GM12878 (cell line): ENCODE measurements at regions not wholly inside any gene's neighbourhood (a gene's known extent, or its start where the extent isn't known, plus 50 kb on each side); places are given as distances from the start of the nearest gene placed in this dataset.

Experiments used
- ATAC-seq: fragments of 200-7000 bp; cut with Tn5 transposase; 3 replicates; pipeline ENCODE4 v1.9.1; 2020; ENCODE audit warnings: mild to moderate bottlenecking, moderate library complexity
- BruUV-seq: library from RNA; stranded (reverse); fragments of 400-500 nt; replicated peaks from 2 replicates; lab custom pipeline; 2021; lab: Mats Ljungman, UMichigan
- CTCF ChIA-PET: fragments of 300-600 bp; sonication (Branson Sonifier 250); formaldehyde crosslinking; extraction: SDS; loops from one replicate; lab custom pipeline; 2021; ENCODE audit warnings: inconsistent platforms; lab: Yijun Ruan, JAX
- POLR2A ChIA-PET: fragments of 350-600 bp; formaldehyde crosslinking; extraction: SDS; loops from one replicate; lab custom pipeline; 2021; ENCODE audit warnings: inconsistent platforms; lab: Charles Lee
- RAD21 ChIA-PET: fragments of 300-600 bp; sonication (Branson Sonifier 250); formaldehyde crosslinking; loops from one replicate; lab custom pipeline; 2023; ENCODE audit warnings: antibody characterized with exemption; ENCODE audit not compliant: unreplicated experiment; lab: Charles Lee
- SMC1A ChIA-PET: fragments of 300-600 bp; sonication (Branson Sonifier 250); formaldehyde crosslinking; loops from one replicate; lab custom pipeline; 2023; ENCODE audit not compliant: unreplicated experiment, uncharacterized antibody; lab: Charles Lee
- DNase-seq: peaks from one replicate; pipeline ENCODE4 v3.0.0-alpha.2; 2011; ENCODE audit warnings: low read depth, low spot score
- FAIRE-seq: peaks from 3 replicates; lab custom pipeline; 2011; peaks lifted over from hg19 to GRCh38; lab: Jason Lieb, UNC
- H2AFZ ChIP-seq: 2 replicates; pipeline ENCODE4 v1.6.0; 2011; ENCODE audit warnings: low read depth, low read length, control low read depth; ENCODE audit not compliant: control insufficient read depth
- H3K27ac ChIP-seq: 2 replicates; pipeline ENCODE4 v1.5.1; 2011; ENCODE audit warnings: control low read depth; ENCODE audit not compliant: control insufficient read depth, insufficient read depth
- H3K27me3 ChIP-seq, 2 experiments: replicated peaks in 1 of 2; 2 replicates each; pipeline versions ENCODE4 v1.6.0 to v1.6.1; 2011; ENCODE audit warnings: low read length in 1 of 2; ENCODE audit not compliant: control insufficient read depth in 2 of 2, insufficient read depth in 2 of 2
- H3K36me3 ChIP-seq, 2 experiments: 2 replicates each; pipeline ENCODE4 v1.5.1; 2011; ENCODE audit warnings: low read length in 1 of 2; ENCODE audit not compliant: control insufficient read depth in 2 of 2, insufficient read depth in 2 of 2
- H3K4me1 ChIP-seq: 2 replicates; pipeline ENCODE4 v1.6.1; 2011; ENCODE audit warnings: mild to moderate bottlenecking, low read length, moderate library complexity, mixed read lengths; ENCODE audit not compliant: control insufficient read depth, insufficient read depth
- H3K4me2 ChIP-seq: 2 replicates; pipeline ENCODE4 v1.6.0; 2011; ENCODE audit warnings: control low read depth; ENCODE audit not compliant: control insufficient read depth, insufficient read depth
- H3K4me3 ChIP-seq: fragments of 200-600 bp; sonication (generic); 2 replicates; pipeline ENCODE4 v1.5.1; 2016
- H3K79me2 ChIP-seq: 2 replicates; pipeline ENCODE4 v1.6.0; 2011; ENCODE audit warnings: low read length; ENCODE audit not compliant: control insufficient read depth, insufficient read depth
- H3K9ac ChIP-seq: 2 replicates; pipeline ENCODE4 v1.8.0; 2011; ENCODE audit warnings: low read length, control low read depth, mixed read lengths; ENCODE audit not compliant: control insufficient read depth, insufficient read depth
- H3K9me3 ChIP-seq: replicated peaks from 3 replicates; pipeline ENCODE4 v1.5.1; 2011; ENCODE audit warnings: mild to moderate bottlenecking, low read length; ENCODE audit not compliant: control insufficient read depth, insufficient read depth
- H4K20me1 ChIP-seq: 2 replicates; pipeline ENCODE4 v1.6.0; 2011; ENCODE audit not compliant: control insufficient read depth, insufficient read depth
- ATF7 ChIP-seq: fragments of 450-650 bp; IDR thresholded peaks from 2 replicates; pipeline ENCODE4 v1.6.1; 2016; ENCODE audit warnings: low read depth, mild to moderate bottlenecking
- DPF2 ChIP-seq: fragments of 450-650 bp; IDR thresholded peaks from 2 replicates; pipeline ENCODE4 v1.6.1; 2017; ENCODE audit warnings: mild to moderate bottlenecking
- EGR1 ChIP-seq, 2 experiments: IDR thresholded peaks; 1 replicate in 1 of 2; 2 replicates in 1 of 2; pipeline ENCODE4 v1.6.1; 2011 to 2012; ENCODE audit warnings: low read depth in 2 of 2, low read length in 2 of 2, borderline replicate concordance in 1 of 2, mild to moderate bottlenecking in 1 of 2, moderate library complexity in 1 of 2
- GATAD2B ChIP-seq: fragments of 450-650 bp; conservative IDR thresholded peaks from 2 replicates; pipeline ENCODE4 v1.6.1; 2017; ENCODE audit warnings: low read depth, mild to moderate bottlenecking, moderate library complexity
- MEF2B ChIP-seq: fragments of 450-650 bp; IDR thresholded peaks from 2 replicates; pipeline ENCODE4 v1.6.1; 2018; ENCODE audit warnings: mild to moderate bottlenecking, moderate library complexity; ENCODE audit not compliant: partially characterized antibody, poor library complexity, severe bottlenecking
- NR2C2 ChIP-seq: IDR thresholded peaks from 2 replicates; pipeline ENCODE4 v1.6.1; 2011; ENCODE audit warnings: borderline replicate concordance, low read depth; ENCODE audit not compliant: control insufficient read depth, insufficient read length
- RB1 ChIP-seq: fragments of 450-650 bp; formaldehyde crosslinking; IDR thresholded peaks from 2 replicates; pipeline ENCODE4 v1.6.1; 2017; ENCODE audit warnings: mild to moderate bottlenecking, borderline replicate concordance
- RUNX3 ChIP-seq: IDR thresholded peaks from 2 replicates; pipeline ENCODE4 v1.6.1; 2012; ENCODE audit warnings: low read length, inconsistent platforms
- SRF ChIP-seq, 2 experiments: IDR thresholded peaks; 2 replicates each; pipeline ENCODE4 v1.6.1; 2011; ENCODE audit warnings: low read depth in 2 of 2, low read length in 2 of 2, mild to moderate bottlenecking in 1 of 2, moderate library complexity in 1 of 2
- USF1 ChIP-seq: IDR thresholded peaks from 2 replicates; pipeline ENCODE4 v1.6.1; 2011; ENCODE audit warnings: borderline replicate concordance, low read depth, mild to moderate bottlenecking, moderate library complexity, mixed read lengths, low read length; ENCODE audit not compliant: insufficient read depth; ENCODE audit errors: extremely low read length
- ZZZ3 ChIP-seq: IDR thresholded peaks from 2 replicates; pipeline ENCODE4 v1.6.1; 2011; ENCODE audit warnings: low read depth; ENCODE audit not compliant: control insufficient read depth, insufficient read length
- WGBS: methylation state at CpG from one replicate; pipeline ENCODE4 v1.1.6; 2016; ENCODE audit warnings: low lambda C conversion rate; ENCODE audit not compliant: insufficient replicate concordance, insufficient coverage; ENCODE audit errors: missing lambda C conversion rate; 5-methylcytosine and 5-hydroxymethylcytosine counted together
- in situ Hi-C: fragments of 300-500 bp; cut with MboI; formaldehyde crosslinking; loops from 9 replicates; pipeline ENCODE4 v1.14.3; 2018; ENCODE audit warnings: mixed read lengths
- intact Hi-C: fragments of 100-400 bp; cut with micrococcal nuclease; formaldehyde crosslinking; loops from one replicate; pipeline ENCODE4 v1.14.2; 2022; ENCODE audit not compliant: unreplicated experiment
- TF ChIP-seq, protein P1 (sequence below): fragments of 450-650 bp; formaldehyde crosslinking; IDR thresholded peaks from 2 replicates; pipeline ENCODE4 v1.5.0; 2022; ENCODE audit warnings: mild to moderate bottlenecking, missing genetic modification characterization
- TF ChIP-seq, protein P2 (sequence below): fragments of 450-650 bp; formaldehyde crosslinking; IDR thresholded peaks from 2 replicates; pipeline ENCODE4 v1.4.0; 2022; ENCODE audit warnings: mild to moderate bottlenecking, moderate library complexity

- Histone ChIP-seq H3K79me2 (no peaks in the 10 kb centered on the region), H3K4me1 (no peaks in the 10 kb centered on the region), H3K9ac (no peak overlapping the region), H3K9me3 (no peaks in the 10 kb centered on the region), H3K4me3 (no peak overlapping the region), H4K20me1 (no peaks in the 10 kb centered on the region), H3K36me3 (no peaks in the 10 kb centered on the region), H3K27me3 (no peaks in the 10 kb centered on the region), H3K4me2 (no peak overlapping the region), H3K27ac (no peak overlapping the region), H2AFZ (no peak overlapping the region)
- ChIA-PET RAD21 (no interaction called here), CTCF (interaction anchor here (0.9 kb wide), 1 partner anchor 53 kb away, joined by 3 read pairs; no protein-coding TSS in a partner anchor), SMC1A (interaction anchor here (1.0 kb wide), 1 partner anchor 14 kb away, joined by 4 read pairs; no protein-coding TSS in a partner anchor), POLR2A (no interaction called here)
- ATAC-seq: no peak
- BruUV-seq: no TSS peak
- in situ Hi-C loops (no loop called here), intact Hi-C loops (no loop called here)
- 0% methylated on average over 2 of the region's 2 CpGs for WGBS
- no peak for DNase-seq
- no peak for FAIRE-seq
- TF ChIP-seq ZZZ3 (no peak), RUNX3 (no peak), USF1 (no peak), MEF2B (no peak), ATF7 (no peak), DPF2 (no peak), NR2C2 (no peak), GATAD2B (no peak), SRF (IDR thresholded peaks at IDR 0.05; ENCODE audit: low read depth in 2 of 2, low read length in 2 of 2) (no peak), EGR1 (IDR thresholded peaks at IDR 0.05; ENCODE audit: borderline replicate concordance in 1 of 2, low read depth in 2 of 2, low read length in 2 of 2) (no peak), RB1 (no peak)
- TF ChIP-seq, protein P1, sequence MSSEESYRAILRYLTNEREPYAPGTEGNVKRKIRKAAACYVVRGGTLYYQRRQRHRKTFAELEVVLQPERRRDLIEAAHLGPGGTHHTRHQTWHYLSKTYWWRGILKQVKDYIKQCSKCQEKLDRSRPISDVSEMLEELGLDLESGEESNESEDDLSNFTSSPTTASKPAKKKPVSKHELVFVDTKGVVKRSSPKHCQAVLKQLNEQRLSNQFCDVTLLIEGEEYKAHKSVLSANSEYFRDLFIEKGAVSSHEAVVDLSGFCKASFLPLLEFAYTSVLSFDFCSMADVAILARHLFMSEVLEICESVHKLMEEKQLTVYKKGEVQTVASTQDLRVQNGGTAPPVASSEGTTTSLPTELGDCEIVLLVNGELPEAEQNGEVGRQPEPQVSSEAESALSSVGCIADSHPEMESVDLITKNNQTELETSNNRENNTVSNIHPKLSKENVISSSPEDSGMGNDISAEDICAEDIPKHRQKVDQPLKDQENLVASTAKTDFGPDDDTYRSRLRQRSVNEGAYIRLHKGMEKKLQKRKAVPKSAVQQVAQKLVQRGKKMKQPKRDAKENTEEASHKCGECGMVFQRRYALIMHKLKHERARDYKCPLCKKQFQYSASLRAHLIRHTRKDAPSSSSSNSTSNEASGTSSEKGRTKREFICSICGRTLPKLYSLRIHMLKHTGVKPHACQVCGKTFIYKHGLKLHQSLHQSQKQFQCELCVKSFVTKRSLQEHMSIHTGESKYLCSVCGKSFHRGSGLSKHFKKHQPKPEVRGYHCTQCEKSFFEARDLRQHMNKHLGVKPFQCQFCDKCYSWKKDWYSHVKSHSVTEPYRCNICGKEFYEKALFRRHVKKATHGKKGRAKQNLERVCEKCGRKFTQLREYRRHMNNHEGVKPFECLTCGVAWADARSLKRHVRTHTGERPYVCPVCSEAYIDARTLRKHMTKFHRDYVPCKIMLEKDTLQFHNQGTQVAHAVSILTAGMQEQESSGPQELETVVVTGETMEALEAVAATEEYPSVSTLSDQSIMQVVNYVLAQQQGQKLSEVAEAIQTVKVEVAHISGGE (CRISPR knock-in tag): no peak
- TF ChIP-seq, protein P2, sequence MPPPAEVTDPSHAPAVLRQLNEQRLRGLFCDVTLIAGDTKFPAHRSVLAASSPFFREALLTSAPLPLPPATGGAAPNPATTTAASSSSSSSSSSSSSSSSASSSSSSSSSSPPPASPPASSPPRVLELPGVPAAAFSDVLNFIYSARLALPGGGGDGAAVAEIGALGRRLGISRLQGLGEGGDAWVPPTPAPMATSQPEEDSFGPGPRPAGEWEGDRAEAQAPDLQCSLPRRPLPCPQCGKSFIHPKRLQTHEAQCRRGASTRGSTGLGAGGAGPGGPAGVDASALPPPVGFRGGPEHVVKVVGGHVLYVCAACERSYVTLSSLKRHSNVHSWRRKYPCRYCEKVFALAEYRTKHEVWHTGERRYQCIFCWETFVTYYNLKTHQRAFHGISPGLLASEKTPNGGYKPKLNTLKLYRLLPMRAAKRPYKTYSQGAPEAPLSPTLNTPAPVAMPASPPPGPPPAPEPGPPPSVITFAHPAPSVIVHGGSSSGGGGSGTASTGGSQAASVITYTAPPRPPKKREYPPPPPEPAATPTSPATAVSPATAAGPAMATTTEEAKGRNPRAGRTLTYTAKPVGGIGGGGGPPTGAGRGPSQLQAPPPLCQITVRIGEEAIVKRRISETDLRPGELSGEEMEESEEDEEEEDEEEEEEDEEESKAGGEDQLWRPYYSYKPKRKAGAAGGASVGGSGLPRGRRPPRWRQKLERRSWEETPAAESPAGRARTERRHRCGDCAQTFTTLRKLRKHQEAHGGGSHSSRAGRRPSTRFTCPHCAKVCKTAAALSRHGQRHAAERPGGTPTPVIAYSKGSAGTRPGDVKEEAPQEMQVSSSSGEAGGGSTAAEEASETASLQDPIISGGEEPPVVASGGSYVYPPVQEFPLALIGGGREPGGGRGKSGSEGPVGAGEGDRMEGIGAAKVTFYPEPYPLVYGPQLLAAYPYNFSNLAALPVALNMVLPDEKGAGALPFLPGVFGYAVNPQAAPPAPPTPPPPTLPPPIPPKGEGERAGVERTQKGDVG (CRISPR knock-in tag): no peak
Observed at GRCh38 chr6:112594886-112595594, 247.9 kb downstream of the RFPL4B start.
